MCF 10A (cell line): ENCODE measurements at regions not wholly inside any gene's neighbourhood (a gene's known extent, or its start where the extent isn't known, plus 50 kb on each side); places are given as distances from the start of the nearest gene placed in this dataset.
A peak's percentile ranks its signal among the peaks of the same experiment; 100 is the strongest.

Experiments used
- BruUV-seq: library from RNA; stranded (reverse); fragments of 400-500 nt; replicated peaks from 2 replicates; lab custom pipeline; 2021; lab: Mats Ljungman, UMichigan
- CTCF ChIA-PET: fragments of 300-600 bp; sonication (Branson Sonifier 250); formaldehyde crosslinking; extraction: SDS; loops from one replicate; lab custom pipeline; 2021; ENCODE audit warnings: antibody characterized with exemption, inconsistent platforms; lab: Yijun Ruan, JAX
- POLR2A ChIA-PET: fragments of 300-600, 350-650 bp; sonication (Branson Sonifier 250); formaldehyde crosslinking; extraction: SDS; loops from one replicate; lab custom pipeline; 2020; ENCODE audit warnings: antibody characterized with exemption, inconsistent platforms; lab: Yijun Ruan, JAX
- DNase-seq: peaks from one replicate; pipeline ENCODE4 v3.0.0-alpha.2; 2018; ENCODE audit not compliant: unreplicated experiment
- H3K27ac Mint-ChIP-seq: one replicate; pipeline ENCODE4 v1.8.0; 2022; ENCODE audit warnings: mild to moderate bottlenecking, low read depth, mixed read lengths; ENCODE audit not compliant: unreplicated experiment
- H3K27me3 Mint-ChIP-seq: one replicate; pipeline ENCODE4 v1.8.0; 2022; ENCODE audit warnings: mixed read lengths; ENCODE audit not compliant: insufficient read depth, unreplicated experiment
- H3K36me3 Mint-ChIP-seq: one replicate; pipeline ENCODE4 v1.8.0; 2022; ENCODE audit warnings: mild to moderate bottlenecking, moderate library complexity, mixed read lengths; ENCODE audit not compliant: insufficient read depth, unreplicated experiment
- H3K4me1 Mint-ChIP-seq: one replicate; pipeline ENCODE4 v1.8.0; 2022; ENCODE audit warnings: mixed read lengths; ENCODE audit not compliant: insufficient read depth, unreplicated experiment
- H3K4me3 Mint-ChIP-seq: one replicate; pipeline ENCODE4 v1.8.0; 2022; ENCODE audit warnings: mild to moderate bottlenecking, moderate library complexity, mixed read lengths; ENCODE audit not compliant: unreplicated experiment
- H3K9me3 Mint-ChIP-seq: one replicate; pipeline ENCODE4 v1.8.0; 2022; ENCODE audit warnings: mixed read lengths; ENCODE audit not compliant: unreplicated experiment
- intact Hi-C: fragments of 100-400 bp; cut with micrococcal nuclease; formaldehyde crosslinking; loops from 2 replicates; pipeline ENCODE4 v1.14.1; 2022
- TF ChIP-seq, protein P1 (sequence below): fragments of 200-600 bp; IDR thresholded peaks from one replicate; pipeline ENCODE4 v1.8.0; 2022; ENCODE audit warnings: antibody characterized with exemption, mild to moderate bottlenecking; ENCODE audit not compliant: unreplicated experiment

DNA sequence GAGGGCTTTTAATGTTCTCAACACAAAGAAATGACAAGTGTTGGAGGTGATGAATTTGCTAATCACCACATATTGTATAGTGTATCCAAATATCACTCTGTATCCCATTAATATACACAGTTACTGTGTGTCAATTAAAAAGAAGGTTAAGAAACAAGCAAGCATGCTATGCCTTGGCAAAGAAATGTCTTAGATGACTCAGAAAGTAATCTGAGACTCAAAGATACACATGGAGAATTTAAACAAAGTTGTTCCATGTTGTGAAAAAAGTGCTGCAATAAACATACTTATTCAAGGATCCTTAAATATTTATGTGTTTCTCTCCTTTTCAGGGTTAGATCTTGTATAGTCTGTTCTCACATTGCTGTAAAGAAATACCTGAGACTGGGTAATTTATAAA, 300.9 kb downstream of the DHX35 start:
- no peaks in the 10 kb centered on the region for H3K9me3 Mint-ChIP-seq
- TF ChIP-seq, protein P1, sequence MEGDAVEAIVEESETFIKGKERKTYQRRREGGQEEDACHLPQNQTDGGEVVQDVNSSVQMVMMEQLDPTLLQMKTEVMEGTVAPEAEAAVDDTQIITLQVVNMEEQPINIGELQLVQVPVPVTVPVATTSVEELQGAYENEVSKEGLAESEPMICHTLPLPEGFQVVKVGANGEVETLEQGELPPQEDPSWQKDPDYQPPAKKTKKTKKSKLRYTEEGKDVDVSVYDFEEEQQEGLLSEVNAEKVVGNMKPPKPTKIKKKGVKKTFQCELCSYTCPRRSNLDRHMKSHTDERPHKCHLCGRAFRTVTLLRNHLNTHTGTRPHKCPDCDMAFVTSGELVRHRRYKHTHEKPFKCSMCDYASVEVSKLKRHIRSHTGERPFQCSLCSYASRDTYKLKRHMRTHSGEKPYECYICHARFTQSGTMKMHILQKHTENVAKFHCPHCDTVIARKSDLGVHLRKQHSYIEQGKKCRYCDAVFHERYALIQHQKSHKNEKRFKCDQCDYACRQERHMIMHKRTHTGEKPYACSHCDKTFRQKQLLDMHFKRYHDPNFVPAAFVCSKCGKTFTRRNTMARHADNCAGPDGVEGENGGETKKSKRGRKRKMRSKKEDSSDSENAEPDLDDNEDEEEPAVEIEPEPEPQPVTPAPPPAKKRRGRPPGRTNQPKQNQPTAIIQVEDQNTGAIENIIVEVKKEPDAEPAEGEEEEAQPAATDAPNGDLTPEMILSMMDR: no peak
- no peak overlapping the region for H3K27ac Mint-ChIP-seq
- no TSS peak for BruUV-seq
- CTCF ChIA-PET: interaction anchor here (0.7 to 9.8 kb wide), 13 partner anchors 8 to 1703 kb away, joined by 3 to 153 read pairs (median 4); no protein-coding TSS in a partner anchor
- H3K36me3 Mint-ChIP-seq: peaks cover 4% of the 10 kb centered on the region
- POLR2A ChIA-PET: no interaction called here
- DNase-seq: peak; percentile 13
- no peaks in the 10 kb centered on the region for H3K27me3 Mint-ChIP-seq
- intact Hi-C loops: no loop called here
- peaks cover 19% of the 10 kb centered on the region for H3K4me1 Mint-ChIP-seq
- H3K4me3 Mint-ChIP-seq: no peak overlapping the region

DNA sequence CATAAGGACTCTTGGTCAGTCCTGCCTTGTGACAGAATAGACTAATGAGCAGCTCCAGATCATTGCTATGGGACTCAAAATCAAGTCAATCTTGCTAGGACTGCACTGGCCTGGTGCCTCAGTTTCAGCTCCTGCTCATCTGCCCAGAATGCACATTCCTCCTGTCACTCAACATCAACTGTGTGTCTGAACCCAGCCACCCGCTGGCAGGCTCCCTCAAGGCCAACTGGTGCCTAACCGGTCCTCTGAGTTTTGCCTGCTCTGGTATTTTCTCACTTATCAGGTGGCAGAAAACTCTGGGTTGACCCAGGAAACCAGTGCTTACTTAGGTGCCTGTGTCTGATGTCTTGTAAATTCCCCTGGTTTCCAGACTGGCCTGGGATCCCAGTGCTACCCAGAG, 297.7 kb downstream of the DHX35 start:
- peaks cover 4% of the 10 kb centered on the region for H3K36me3 Mint-ChIP-seq
- ChIA-PET CTCF (interaction anchor here (0.6 to 2.2 kb wide), 10 partner anchors 8 to 1703 kb away, joined by 3 to 14 read pairs (median 3); no protein-coding TSS in a partner anchor), POLR2A (no interaction called here)
- H3K4me3 Mint-ChIP-seq: no peak overlapping the region
- intact Hi-C loops: no loop called here
- H3K27ac Mint-ChIP-seq: no peak overlapping the region
- DNase-seq: no peak
- TF ChIP-seq, protein P1: no peak
- H3K4me1 Mint-ChIP-seq: peaks cover 19% of the 10 kb centered on the region
- no peaks in the 10 kb centered on the region for H3K9me3 Mint-ChIP-seq
- no peaks in the 10 kb centered on the region for H3K27me3 Mint-ChIP-seq
- no TSS peak for BruUV-seq

DNA sequence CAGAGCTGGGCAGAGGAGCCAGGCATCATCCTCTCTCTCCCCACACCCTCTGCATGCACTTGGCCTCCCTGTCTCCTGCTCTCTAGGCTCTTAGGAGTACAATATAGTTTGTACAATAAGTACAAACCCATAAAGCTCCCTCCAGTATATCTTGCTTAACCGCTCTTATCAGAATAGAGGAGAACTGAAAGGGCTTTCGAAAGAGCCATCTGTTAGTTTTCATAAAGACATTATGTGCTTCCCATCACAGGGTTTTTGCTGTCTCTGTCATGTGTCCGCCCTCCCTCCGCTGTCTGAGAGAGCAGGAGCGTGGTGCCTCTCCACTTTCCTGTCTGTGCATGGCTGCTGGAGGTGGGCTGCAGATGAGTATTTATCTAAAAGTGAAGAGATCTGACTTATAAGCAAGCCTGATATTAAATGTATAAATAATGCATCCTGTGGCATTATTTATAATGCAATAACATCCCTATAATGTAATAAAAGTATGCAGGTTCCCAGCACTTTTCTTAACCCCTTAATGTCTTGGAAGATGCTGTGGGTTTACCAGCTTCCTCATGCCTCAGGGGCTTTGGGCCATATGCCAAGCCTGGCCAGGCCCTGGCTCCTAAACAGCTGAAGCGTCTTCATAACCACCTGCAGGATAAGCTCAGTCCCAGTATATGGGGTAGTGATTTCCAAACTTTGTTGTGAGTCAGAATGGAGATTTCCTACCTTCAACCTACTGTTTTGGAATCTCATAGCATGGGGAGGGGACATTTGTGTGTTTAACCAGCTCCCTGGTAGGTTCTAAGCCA, 297.1 kb downstream of the DHX35 start:
- intact Hi-C loops: no loop called here
- ChIA-PET CTCF (interaction anchor here (0.5 to 2.2 kb wide), 11 partner anchors 9 to 1704 kb away, joined by 3 to 14 read pairs (median 3); no protein-coding TSS in a partner anchor), POLR2A (no interaction called here)
- no peak for DNase-seq
- no peak overlapping the region for H3K4me3 Mint-ChIP-seq
- H3K27ac Mint-ChIP-seq: no peak overlapping the region
- TF ChIP-seq, protein P1: no peak
- H3K9me3 Mint-ChIP-seq: no peaks in the 10 kb centered on the region
- H3K4me1 Mint-ChIP-seq: peaks cover 14% of the 10 kb centered on the region
- no peaks in the 10 kb centered on the region for H3K27me3 Mint-ChIP-seq
- peaks cover 4% of the 10 kb centered on the region for H3K36me3 Mint-ChIP-seq
- no TSS peak for BruUV-seq

DNA sequence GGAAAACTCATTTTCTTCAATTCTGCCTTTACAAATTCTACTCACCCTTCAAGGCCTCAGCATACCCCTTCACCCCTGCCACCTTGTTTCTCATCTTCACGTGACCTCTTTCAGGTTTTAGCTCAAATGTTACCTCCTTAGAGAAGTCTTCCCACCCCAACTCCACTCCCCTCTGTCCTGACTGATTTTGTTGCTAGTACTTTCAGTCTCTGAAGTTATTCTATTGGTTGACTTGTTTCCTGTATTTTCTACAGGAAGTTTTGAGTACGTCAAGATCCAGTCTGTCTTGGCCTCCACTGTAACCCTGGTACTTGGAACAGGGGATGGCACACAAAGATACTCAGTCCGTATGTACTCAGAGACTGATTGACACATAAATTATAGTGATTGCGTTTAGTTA, 296.1 kb downstream of the DHX35 start:
- no peaks in the 10 kb centered on the region for H3K27me3 Mint-ChIP-seq
- CTCF ChIA-PET: interaction anchor here (0.7 to 2.2 kb wide), 5 partner anchors 9 to 1081 kb away, joined by 3 to 14 read pairs (median 4); no protein-coding TSS in a partner anchor
- intact Hi-C loops: no loop called here

More for the DNA sequence above, 296.1 kb downstream of the DHX35 start:
- peaks cover 2% of the 10 kb centered on the region for H3K36me3 Mint-ChIP-seq
- no peaks in the 10 kb centered on the region for H3K9me3 Mint-ChIP-seq
- peaks cover 8% of the 10 kb centered on the region for H3K4me1 Mint-ChIP-seq
- POLR2A ChIA-PET: no interaction called here
- no TSS peak for BruUV-seq
- H3K27ac Mint-ChIP-seq: no peak overlapping the region
- DNase-seq: no peak
- TF ChIP-seq, protein P1: no peak
- no peak overlapping the region for H3K4me3 Mint-ChIP-seq
